ENCODE measurements at regions not wholly inside any gene's neighbourhood (a gene's known extent, or its start where the extent isn't known, plus 50 kb on each side); places are given as distances from the start of the nearest gene placed in this dataset.
"Not testable (repeated sequence)": the region's sequence is repeated elsewhere in the genome, so short reads cannot be mapped to it uniquely, and the experiment has no call there.

GRCh38 chr7:112689466-112690177 lies 100.6 kb downstream of the TMEM168 start:
- not testable (repeated sequence) for DNase-seq

GRCh38 chr7:112692333-112692732 lies 97.9 kb downstream of the TMEM168 start:
- no peak for DNase-seq

GRCh38 chr7:112697211-112697610 lies 93.0 kb downstream of the TMEM168 start:
- not testable (repeated sequence) for DNase-seq

GRCh38 chr7:112699725-112700513 lies 90.3 kb downstream of the TMEM168 start:
- DNase-seq: no peak

- DNase-seq: no peak
Measured at GRCh38 chr7:112701456-112701855, 88.7 kb downstream of the TMEM168 start.

- DNase-seq: no peak
Measured at GRCh38 chr7:112707655-112708054, 82.5 kb downstream of the TMEM168 start.

- no peak for DNase-seq
Measured at GRCh38 chr7:112708236-112708635, 82.0 kb downstream of the TMEM168 start.

Measured in stimulated activated CD4-positive, alpha-beta T cell treated with anti-CD3 and anti-CD28 coated beads, Interleukin-4, amount 100 ng/mL, for 24 hours (primary cell).